ENCODE measurements at regions not wholly inside any gene's neighbourhood (a gene's known extent, or its start where the extent isn't known, plus 50 kb on each side); places are given as distances from the start of the nearest gene placed in this dataset.

DNA sequence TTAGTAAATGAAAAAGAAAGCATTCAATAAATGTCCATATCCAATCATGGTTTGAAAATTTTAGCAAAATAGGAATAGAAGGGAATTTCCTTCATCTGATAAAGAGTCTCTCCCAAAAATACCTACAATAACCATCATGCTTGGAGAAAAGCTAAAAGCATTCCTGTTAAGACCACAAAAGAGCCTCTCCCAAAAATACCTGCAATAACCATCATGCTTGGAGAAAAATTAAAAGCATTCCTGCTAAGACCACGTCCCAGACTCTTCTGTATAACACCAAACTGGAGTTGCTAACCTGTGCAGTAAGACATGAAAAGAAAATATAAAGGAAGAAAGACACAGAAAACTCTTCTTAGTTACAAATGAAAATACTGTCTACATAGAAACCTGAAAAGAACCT lies 69.4 kb downstream of the LINC01488 start:
- Histone ChIP-seq H3K27ac (ENCODE audit: extremely low read depth, low read depth, low read length) (no peak overlapping the region), H3K9me3 (ENCODE audit: control insufficient read depth, insufficient read depth, low read depth, low read length) (no peaks in the 10 kb centered on the region)
- POLR2A ChIA-PET: no interaction called here

DNA sequence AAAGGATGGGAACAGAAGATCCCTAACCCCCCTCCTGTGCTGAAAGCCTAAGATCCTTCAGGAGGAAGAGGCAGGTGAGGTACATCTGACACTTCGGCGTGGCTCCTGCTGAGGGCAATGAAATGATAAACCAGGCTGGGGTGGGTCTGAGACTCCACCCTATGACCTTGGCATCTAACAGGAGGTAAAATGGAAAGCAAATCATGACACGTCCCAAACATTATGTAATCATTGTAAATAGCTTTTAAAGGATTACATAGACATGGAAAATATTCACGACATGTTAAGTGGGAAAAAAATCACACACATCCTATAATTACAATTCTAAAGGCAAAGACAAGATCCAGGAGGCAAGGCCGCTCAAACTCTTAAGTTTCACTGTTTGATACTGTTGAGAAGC lies 70.5 kb downstream of the LINC01488 start:
- Histone ChIP-seq H3K27ac (ENCODE audit: extremely low read depth, low read depth, low read length) (no peak overlapping the region), H3K36me3 (ENCODE audit: control insufficient read depth in 2 of 2, insufficient read depth in 1 of 2, low read length in 2 of 2) (no peaks in the 10 kb centered on the region), H3K9me3 (ENCODE audit: control insufficient read depth, insufficient read depth, low read depth, low read length) (no peaks in the 10 kb centered on the region), H3K4me3 (ENCODE audit: low read depth, low read length) (no peak overlapping the region), H3K4me1 (ENCODE audit: control insufficient read depth, insufficient read depth, low read length) (no peaks in the 10 kb centered on the region)
- CTCF ChIA-PET: no interaction called here
- POLR2A ChIA-PET: no interaction called here
- TF ChIP-seq ZNF354C (tag by site-specific recombination; IDR thresholded peaks at IDR 0.05; ENCODE audit: borderline replicate concordance, low read depth) (no peak), ZNF837 (tag by site-specific recombination; IDR thresholded peaks at IDR 0.05) (no peak), ZNF184 (tag by site-specific recombination; IDR thresholded peaks at IDR 0.05) (no peak), ZNF114 (tag by site-specific recombination; IDR thresholded peaks at IDR 0.05) (no peak), KLF10 (tag by site-specific recombination; IDR thresholded peaks at IDR 0.05) (no peak), SCRT2 (tag by site-specific recombination; IDR thresholded peaks at IDR 0.05) (no peak), WT1 (tag by site-specific recombination; IDR thresholded peaks at IDR 0.05) (no peak), SCRT1 (tag by site-specific recombination; IDR thresholded peaks at IDR 0.05; ENCODE audit: borderline replicate concordance) (no peak), ZNF16 (tag by site-specific recombination; IDR thresholded peaks at IDR 0.05; ENCODE audit: low read depth) (no peak), ZNF2 (tag by site-specific recombination; IDR thresholded peaks at IDR 0.05) (no peak), ZNF571 (tag by site-specific recombination; IDR thresholded peaks at IDR 0.05) (no peak), ZNF223 (tag by site-specific recombination; IDR thresholded peaks at IDR 0.05) (no peak), HOXD13 (CRISPR knock-in tag; IDR thresholded peaks at IDR 0.05; ENCODE audit: borderline replicate concordance) (no peak), HOXA7 (CRISPR knock-in tag; IDR thresholded peaks at IDR 0.05; ENCODE audit: borderline replicate concordance) (no peak), ZNF629 (tag by site-specific recombination; IDR thresholded peaks at IDR 0.05) (no peak)
- TF ChIP-seq, protein P1, sequence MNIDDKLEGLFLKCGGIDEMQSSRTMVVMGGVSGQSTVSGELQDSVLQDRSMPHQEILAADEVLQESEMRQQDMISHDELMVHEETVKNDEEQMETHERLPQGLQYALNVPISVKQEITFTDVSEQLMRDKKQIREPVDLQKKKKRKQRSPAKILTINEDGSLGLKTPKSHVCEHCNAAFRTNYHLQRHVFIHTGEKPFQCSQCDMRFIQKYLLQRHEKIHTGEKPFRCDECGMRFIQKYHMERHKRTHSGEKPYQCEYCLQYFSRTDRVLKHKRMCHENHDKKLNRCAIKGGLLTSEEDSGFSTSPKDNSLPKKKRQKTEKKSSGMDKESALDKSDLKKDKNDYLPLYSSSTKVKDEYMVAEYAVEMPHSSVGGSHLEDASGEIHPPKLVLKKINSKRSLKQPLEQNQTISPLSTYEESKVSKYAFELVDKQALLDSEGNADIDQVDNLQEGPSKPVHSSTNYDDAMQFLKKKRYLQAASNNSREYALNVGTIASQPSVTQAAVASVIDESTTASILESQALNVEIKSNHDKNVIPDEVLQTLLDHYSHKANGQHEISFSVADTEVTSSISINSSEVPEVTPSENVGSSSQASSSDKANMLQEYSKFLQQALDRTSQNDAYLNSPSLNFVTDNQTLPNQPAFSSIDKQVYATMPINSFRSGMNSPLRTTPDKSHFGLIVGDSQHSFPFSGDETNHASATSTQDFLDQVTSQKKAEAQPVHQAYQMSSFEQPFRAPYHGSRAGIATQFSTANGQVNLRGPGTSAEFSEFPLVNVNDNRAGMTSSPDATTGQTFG (tag by site-specific recombination; IDR thresholded peaks at IDR 0.05; ENCODE audit: borderline replicate concordance): no peak

More for the DNA sequence above, 69.4 kb downstream of the LINC01488 start:
- Histone ChIP-seq H3K4me1 (ENCODE audit: control insufficient read depth, insufficient read depth, low read length) (no peaks in the 10 kb centered on the region), H3K4me3 (ENCODE audit: low read depth, low read length) (no peak overlapping the region), H3K36me3 (ENCODE audit: control insufficient read depth in 2 of 2, insufficient read depth in 1 of 2, low read length in 2 of 2) (no peaks in the 10 kb centered on the region)
- TF ChIP-seq SETDB1 (IDR thresholded peaks at IDR 0.05; ENCODE audit: insufficient read length, low read length) (peak; percentile 41), SCRT2 (tag by site-specific recombination; IDR thresholded peaks at IDR 0.05) (no peak)
- CTCF ChIA-PET: no interaction called here

DNA sequence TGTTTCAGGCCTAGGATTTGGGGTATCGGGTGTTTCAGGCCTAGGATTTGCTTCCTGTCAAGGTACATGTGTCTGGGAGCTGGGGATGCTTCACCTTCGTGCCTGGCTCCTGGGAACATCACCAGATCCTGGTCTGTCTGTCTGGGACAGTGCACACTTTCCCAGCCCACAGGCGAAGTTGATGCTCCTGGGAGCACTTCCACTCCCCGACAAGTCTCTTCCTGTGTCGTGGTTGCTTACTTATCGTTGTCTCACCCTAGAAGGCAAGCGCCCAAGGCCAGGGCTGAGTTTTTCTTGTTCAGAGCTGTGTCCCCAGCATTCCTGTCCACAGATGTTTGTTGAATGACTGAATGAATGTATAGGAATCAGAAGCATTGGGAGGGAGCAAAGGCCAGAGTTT lies 71.5 kb downstream of the LINC01488 start:
- H3K4me1 ChIP-seq (ENCODE audit: control insufficient read depth, insufficient read depth, low read length): no peaks in the 10 kb centered on the region
- no peak overlapping the region for H3K4me3 ChIP-seq (ENCODE audit: low read depth, low read length)
- H3K27ac ChIP-seq (ENCODE audit: extremely low read depth, low read depth, low read length): no peak overlapping the region
- ChIA-PET CTCF (no interaction called here), POLR2A (no interaction called here)
- no peaks in the 10 kb centered on the region for H3K9me3 ChIP-seq (ENCODE audit: control insufficient read depth, insufficient read depth, low read depth, low read length)
- no peaks in the 10 kb centered on the region for H3K36me3 ChIP-seq (ENCODE audit: control insufficient read depth in 2 of 2, insufficient read depth in 1 of 2, low read length in 2 of 2)
- no peak for TF ChIP-seq ZNF561 (tag by site-specific recombination; IDR thresholded peaks at IDR 0.05; ENCODE audit: borderline replicate concordance)
- no peak for TF ChIP-seq ZNF221 (tag by site-specific recombination; IDR thresholded peaks at IDR 0.05; ENCODE audit: borderline replicate concordance)
- no peak for TF ChIP-seq HOXC10 (CRISPR knock-in tag; IDR thresholded peaks at IDR 0.05)
- no peak for TF ChIP-seq ZNF830 (tag by site-specific recombination; IDR thresholded peaks at IDR 0.05; ENCODE audit: low read depth)
- no peak for TF ChIP-seq ZNF529 (tag by site-specific recombination; IDR thresholded peaks at IDR 0.05; ENCODE audit: insufficient replicate concordance)
- TF ChIP-seq ZNF184 (tag by site-specific recombination; IDR thresholded peaks at IDR 0.05): no peak
- TF ChIP-seq ZNF707 (tag by site-specific recombination; IDR thresholded peaks at IDR 0.05): no peak
- TF ChIP-seq, protein P2, sequence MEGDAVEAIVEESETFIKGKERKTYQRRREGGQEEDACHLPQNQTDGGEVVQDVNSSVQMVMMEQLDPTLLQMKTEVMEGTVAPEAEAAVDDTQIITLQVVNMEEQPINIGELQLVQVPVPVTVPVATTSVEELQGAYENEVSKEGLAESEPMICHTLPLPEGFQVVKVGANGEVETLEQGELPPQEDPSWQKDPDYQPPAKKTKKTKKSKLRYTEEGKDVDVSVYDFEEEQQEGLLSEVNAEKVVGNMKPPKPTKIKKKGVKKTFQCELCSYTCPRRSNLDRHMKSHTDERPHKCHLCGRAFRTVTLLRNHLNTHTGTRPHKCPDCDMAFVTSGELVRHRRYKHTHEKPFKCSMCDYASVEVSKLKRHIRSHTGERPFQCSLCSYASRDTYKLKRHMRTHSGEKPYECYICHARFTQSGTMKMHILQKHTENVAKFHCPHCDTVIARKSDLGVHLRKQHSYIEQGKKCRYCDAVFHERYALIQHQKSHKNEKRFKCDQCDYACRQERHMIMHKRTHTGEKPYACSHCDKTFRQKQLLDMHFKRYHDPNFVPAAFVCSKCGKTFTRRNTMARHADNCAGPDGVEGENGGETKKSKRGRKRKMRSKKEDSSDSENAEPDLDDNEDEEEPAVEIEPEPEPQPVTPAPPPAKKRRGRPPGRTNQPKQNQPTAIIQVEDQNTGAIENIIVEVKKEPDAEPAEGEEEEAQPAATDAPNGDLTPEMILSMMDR (tag by site-specific recombination; IDR thresholded peaks at IDR 0.05): no peak
- TF ChIP-seq ZNF302 (tag by site-specific recombination; IDR thresholded peaks at IDR 0.05; ENCODE audit: low read depth): no peak
- TF ChIP-seq MYNN (tag by site-specific recombination; IDR thresholded peaks at IDR 0.05; ENCODE audit: borderline replicate concordance): no peak
- TF ChIP-seq SP2 (tag by site-specific recombination; IDR thresholded peaks at IDR 0.05): no peak
- TF ChIP-seq, protein P3, sequence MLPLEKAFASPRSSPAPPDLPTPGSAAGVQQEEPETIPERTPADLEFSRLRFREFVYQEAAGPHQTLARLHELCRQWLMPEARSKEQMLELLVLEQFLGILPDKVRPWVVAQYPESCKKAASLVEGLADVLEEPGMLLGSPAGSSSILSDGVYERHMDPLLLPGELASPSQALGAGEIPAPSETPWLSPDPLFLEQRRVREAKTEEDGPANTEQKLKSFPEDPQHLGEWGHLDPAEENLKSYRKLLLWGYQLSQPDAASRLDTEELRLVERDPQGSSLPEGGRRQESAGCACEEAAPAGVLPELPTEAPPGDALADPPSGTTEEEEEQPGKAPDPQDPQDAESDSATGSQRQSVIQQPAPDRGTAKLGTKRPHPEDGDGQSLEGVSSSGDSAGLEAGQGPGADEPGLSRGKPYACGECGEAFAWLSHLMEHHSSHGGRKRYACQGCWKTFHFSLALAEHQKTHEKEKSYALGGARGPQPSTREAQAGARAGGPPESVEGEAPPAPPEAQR (tag by site-specific recombination; IDR thresholded peaks at IDR 0.05): no peak
- TF ChIP-seq KLF7 (tag by site-specific recombination; IDR thresholded peaks at IDR 0.05; ENCODE audit: borderline replicate concordance): no peak
- no peak for TF ChIP-seq ZNF404 (tag by site-specific recombination; IDR thresholded peaks at IDR 0.05)
